Esophagus muscularis mucosa (tissue), 4 donors: ENCODE measurements at regions not wholly inside any gene's neighbourhood (a gene's known extent, or its start where the extent isn't known, plus 50 kb on each side); places are given as distances from the start of the nearest gene placed in this dataset.

Source experiments
- DNase-seq: peaks from one replicate; pipeline ENCODE4 v3.0.0-alpha.2; 2017; ENCODE audit errors: extremely low spot score
- H3K27ac ChIP-seq, 4 donors: fragments of 200-600 bp; sonication (generic); replicated peaks in 1 of 4; 1 replicate in 3 of 4; 2 replicates in 1 of 4; pipeline ENCODE4 v1.5.1; 2016 to 2019; ENCODE audit warnings: mild to moderate bottlenecking in 1 of 4
- H3K27me3 ChIP-seq, 4 donors: fragments of 200-600 bp; sonication (generic); one replicate each; pipeline versions ENCODE4 v1.5.1 to v1.6.0; 2016 to 2019
- H3K36me3 ChIP-seq, 4 donors: fragments of 200-600 bp; sonication (generic); one replicate each; pipeline ENCODE4 v1.5.1; 2016 to 2019
- H3K4me1 ChIP-seq, 4 donors: fragments of 200-600 bp; sonication (generic); one replicate each; pipeline ENCODE4 v1.5.1; 2016 to 2019
- H3K4me3 ChIP-seq, 4 donors: fragments of 200-600 bp; sonication (generic); 1 replicate in 2 of 4; 2 replicates in 2 of 4; pipeline ENCODE4 v1.5.1; 2016 to 2019; ENCODE audit warnings: mild to moderate bottlenecking in 4 of 4, moderate library complexity in 1 of 4
- H3K9me3 ChIP-seq, 4 donors: fragments of 200-600 bp; sonication (generic); 1 replicate in 3 of 4; 2 replicates in 1 of 4; pipeline ENCODE4 v1.5.1; 2016 to 2019
- EP300 ChIP-seq: sonication (generic); formaldehyde crosslinking; IDR thresholded peaks from one replicate; pipeline ENCODE4 v1.6.1; 2017; ENCODE audit warnings: antibody characterized with exemption
- POLR2A ChIP-seq: fragments of 450-650 bp; IDR thresholded peaks from one replicate; pipeline ENCODE4 v1.6.1; 2017; ENCODE audit warnings: antibody characterized with exemption, moderate library complexity, mild to moderate bottlenecking, low read depth
- POLR2AphosphoS5 ChIP-seq, 2 donors: sonication (generic); formaldehyde crosslinking; IDR thresholded peaks; one replicate each; pipeline ENCODE4 v1.6.1; 2017; ENCODE audit warnings: antibody characterized with exemption in 2 of 2
- WGBS: methylation state at CpG from one replicate; pipeline ENCODE4 v1.1.5; 2018; 5-methylcytosine and 5-hydroxymethylcytosine counted together
- intact Hi-C: fragments of 100-400 bp; cut with DNase I; formaldehyde crosslinking; loops from one replicate; pipeline ENCODE4 v1.15.1; 2023
- TF ChIP-seq, protein P1 (sequence below), 3 experiments: fragments of 200-600 bp in 2 of 3; fragments of 450-650 bp in 1 of 3; sonication (generic) in 2 of 3; IDR thresholded peaks; one replicate each; pipeline ENCODE4 v1.5.1; 2017 to 2019; ENCODE audit warnings: antibody characterized with exemption in 3 of 3, mild to moderate bottlenecking in 2 of 3, moderate library complexity in 1 of 3

DNA sequence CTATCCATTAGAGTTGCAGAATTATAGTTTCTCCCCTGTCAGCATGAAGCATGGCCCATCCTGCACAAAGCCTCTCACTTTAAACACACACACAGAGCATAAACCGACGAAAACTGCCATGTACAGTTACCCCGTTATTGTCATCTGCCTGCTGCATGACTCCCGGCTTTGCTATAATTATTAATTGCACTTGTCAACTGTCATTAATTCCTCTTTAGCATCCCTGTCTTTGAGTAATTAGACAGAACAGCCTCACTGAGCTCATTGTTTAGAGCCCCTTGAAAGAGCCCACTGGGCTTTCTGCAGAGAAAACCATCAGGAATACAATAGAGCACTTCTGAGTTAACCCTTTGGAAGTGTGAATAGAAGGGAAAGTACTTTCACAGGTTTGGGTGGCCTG, 307.2 kb upstream of the SOX5 start:
- Histone ChIP-seq H3K4me1 (no peaks in the 10 kb centered on the region), H3K4me3 (no peak overlapping the region), H3K36me3 (no peaks in the 10 kb centered on the region), H3K27me3 (no peaks in the 10 kb centered on the region), H3K27ac (no peak overlapping the region), H3K9me3 (peaks cover 0 to 6% (median 0%) of the 10 kb centered on the region in 4 donors)
- DNase-seq, result no peak
- WGBS, result 78% methylated on average over 4 of the region's 4 CpGs
- intact Hi-C loops, result no loop called here
- no peak for TF ChIP-seq POLR2A
- TF ChIP-seq, protein P1, sequence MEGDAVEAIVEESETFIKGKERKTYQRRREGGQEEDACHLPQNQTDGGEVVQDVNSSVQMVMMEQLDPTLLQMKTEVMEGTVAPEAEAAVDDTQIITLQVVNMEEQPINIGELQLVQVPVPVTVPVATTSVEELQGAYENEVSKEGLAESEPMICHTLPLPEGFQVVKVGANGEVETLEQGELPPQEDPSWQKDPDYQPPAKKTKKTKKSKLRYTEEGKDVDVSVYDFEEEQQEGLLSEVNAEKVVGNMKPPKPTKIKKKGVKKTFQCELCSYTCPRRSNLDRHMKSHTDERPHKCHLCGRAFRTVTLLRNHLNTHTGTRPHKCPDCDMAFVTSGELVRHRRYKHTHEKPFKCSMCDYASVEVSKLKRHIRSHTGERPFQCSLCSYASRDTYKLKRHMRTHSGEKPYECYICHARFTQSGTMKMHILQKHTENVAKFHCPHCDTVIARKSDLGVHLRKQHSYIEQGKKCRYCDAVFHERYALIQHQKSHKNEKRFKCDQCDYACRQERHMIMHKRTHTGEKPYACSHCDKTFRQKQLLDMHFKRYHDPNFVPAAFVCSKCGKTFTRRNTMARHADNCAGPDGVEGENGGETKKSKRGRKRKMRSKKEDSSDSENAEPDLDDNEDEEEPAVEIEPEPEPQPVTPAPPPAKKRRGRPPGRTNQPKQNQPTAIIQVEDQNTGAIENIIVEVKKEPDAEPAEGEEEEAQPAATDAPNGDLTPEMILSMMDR (IDR thresholded peaks at IDR 0.05), result no peak
- TF ChIP-seq POLR2AphosphoS5 (IDR thresholded peaks at IDR 0.05), result no peak
- no peak for TF ChIP-seq EP300

DNA sequence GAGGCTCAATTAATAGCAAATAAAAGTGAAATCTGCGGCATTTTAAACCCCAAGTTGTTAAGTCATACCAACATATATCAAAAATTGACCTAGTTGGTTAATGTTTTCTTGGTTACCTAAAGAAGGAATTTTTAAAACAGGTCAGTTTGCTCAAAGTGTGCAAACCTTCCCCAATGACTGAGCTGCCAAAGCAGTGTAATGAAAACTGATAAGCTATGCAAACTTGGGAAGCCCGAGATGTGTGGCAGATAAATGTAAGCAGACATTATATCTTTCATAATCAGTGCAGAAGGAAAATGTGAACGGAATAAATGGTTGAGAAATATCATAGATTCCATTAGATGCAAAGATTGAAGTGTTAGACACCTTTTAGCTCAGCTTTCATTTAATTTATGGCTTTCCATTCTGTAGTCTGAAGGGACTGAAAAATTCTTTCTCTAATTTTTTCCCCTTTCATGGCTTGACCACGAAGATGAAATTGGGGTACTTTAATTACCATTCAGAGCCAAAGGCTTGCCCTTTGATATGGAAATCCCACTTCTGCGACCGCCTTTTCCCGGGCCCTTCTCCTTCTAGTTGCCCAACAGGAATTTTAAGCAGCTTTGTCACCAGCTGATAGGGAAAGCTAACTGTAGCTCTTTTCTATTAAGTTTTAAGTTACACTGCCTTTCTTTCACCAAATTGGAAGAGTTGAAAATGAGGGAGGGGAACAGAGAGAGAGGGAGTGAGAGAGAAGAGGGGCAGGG, 306.6 kb upstream of the SOX5 start:
- H3K9me3 ChIP-seq, result peaks cover 0 to 6% (median 0%) of the 10 kb centered on the region in 4 donors
- H3K4me3 ChIP-seq, result no peak overlapping the region
- intact Hi-C loops, result no loop called here
- no peak overlapping the region for H3K27ac ChIP-seq
- H3K36me3 ChIP-seq, result no peaks in the 10 kb centered on the region
- whole genome bisulfite sequencing, result 85% methylated on average over 7 of the region's 7 CpGs
- H3K4me1 ChIP-seq, result no peaks in the 10 kb centered on the region
- TF ChIP-seq POLR2A (no peak), EP300 (no peak), POLR2AphosphoS5 (IDR thresholded peaks at IDR 0.05) (no peak)
- TF ChIP-seq, protein P1 (IDR thresholded peaks at IDR 0.05), result no peak
- DNase-seq, result no peak
- H3K27me3 ChIP-seq, result no peaks in the 10 kb centered on the region

DNA sequence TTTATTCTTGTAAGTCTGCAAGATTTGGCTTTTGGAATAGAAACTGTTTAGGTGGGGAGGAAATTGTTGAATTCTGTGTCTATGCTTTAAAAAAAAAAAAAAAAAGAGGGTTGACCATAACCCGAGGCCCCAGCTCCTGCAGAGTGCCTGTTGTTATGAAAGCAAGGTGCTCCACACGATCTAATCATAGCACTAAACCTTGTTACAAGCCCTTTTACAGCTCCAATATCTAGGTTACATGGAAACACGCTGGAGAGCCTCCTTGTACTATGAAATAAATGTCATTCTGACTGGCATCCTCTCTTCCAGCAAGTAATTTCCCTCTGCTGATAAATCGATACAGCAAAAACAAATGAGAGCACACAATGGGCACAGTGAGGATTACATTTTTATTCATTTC, 303.1 kb upstream of the SOX5 start:
- no peaks in the 10 kb centered on the region for H3K36me3 ChIP-seq
- H3K27me3 ChIP-seq, result no peaks in the 10 kb centered on the region

DNA sequence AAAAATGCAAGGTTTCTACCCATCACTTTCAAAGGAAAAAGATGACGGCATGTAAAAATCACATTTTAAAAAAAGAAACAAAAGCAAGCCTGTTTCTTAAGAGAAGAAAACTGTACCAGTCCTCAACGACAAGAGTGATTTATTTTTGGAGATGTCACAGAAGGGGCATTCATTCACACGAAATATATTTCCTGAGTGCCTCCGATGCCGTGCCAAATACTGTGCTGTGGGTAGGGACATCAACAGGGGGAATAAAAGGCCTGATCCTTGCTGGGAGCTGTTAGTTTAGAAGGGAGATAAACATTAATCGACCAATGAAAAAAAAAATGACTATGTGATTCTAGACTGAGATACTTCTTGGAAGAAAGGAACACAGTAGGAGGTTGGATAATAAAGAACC, 297.5 kb upstream of the SOX5 start:
- H3K27me3 ChIP-seq, result no peaks in the 10 kb centered on the region
- no peak overlapping the region for H3K27ac ChIP-seq
- TF ChIP-seq, protein P1 (IDR thresholded peaks at IDR 0.05), result no peak
- TF ChIP-seq EP300 (no peak), POLR2A (no peak), POLR2AphosphoS5 (IDR thresholded peaks at IDR 0.05) (no peak)
- no peaks in the 10 kb centered on the region for H3K36me3 ChIP-seq
- no peak for DNase-seq
- H3K4me1 ChIP-seq, result peaks cover 0 to 7% (median 0%) of the 10 kb centered on the region in 4 donors
- intact Hi-C loops, result no loop called here
- 66% methylated on average over 6 of the region's 6 CpGs for WGBS
- no peak overlapping the region for H3K4me3 ChIP-seq
- H3K9me3 ChIP-seq, result no peaks in the 10 kb centered on the region

More for the DNA sequence above, 303.1 kb upstream of the SOX5 start:
- intact Hi-C loops, result no loop called here
- Histone ChIP-seq H3K9me3 (peaks cover 0 to 6% (median 0%) of the 10 kb centered on the region in 4 donors), H3K4me1 (no peaks in the 10 kb centered on the region), H3K27ac (no peak overlapping the region), H3K4me3 (no peak overlapping the region)
- DNase-seq, result no peak
- TF ChIP-seq EP300 (no peak), POLR2AphosphoS5 (IDR thresholded peaks at IDR 0.05) (no peak), POLR2A (no peak)
- TF ChIP-seq, protein P1 (IDR thresholded peaks at IDR 0.05), result no peak
- WGBS, result 64% methylated on average over 4 of the region's 4 CpGs

DNA sequence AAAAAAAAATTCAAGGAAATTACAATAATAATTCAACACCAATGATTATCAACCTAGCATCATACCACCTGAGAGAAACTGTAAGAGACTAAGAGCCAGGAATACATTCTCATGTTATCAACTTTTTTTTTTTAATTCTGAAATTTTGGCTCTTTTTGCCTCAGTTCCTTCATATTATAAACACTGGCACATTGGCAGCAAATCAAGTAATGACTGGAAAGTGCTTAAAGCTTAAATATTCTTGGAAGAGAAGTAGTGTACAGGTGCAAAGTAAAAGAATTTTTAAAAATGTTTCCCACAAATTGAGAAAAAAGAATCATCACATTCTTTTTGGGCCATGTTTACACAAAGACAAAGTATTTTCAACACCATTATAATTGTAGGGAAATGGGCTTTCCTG, 296.9 kb upstream of the SOX5 start:
- intact Hi-C loops, result no loop called here
- H3K4me3 ChIP-seq, result no peak overlapping the region
- H3K4me1 ChIP-seq, result peaks cover 0 to 7% (median 0%) of the 10 kb centered on the region in 4 donors
- TF ChIP-seq EP300 (no peak), POLR2A (no peak), POLR2AphosphoS5 (IDR thresholded peaks at IDR 0.05) (no peak)
- TF ChIP-seq, protein P1 (IDR thresholded peaks at IDR 0.05), result no peak
- no peaks in the 10 kb centered on the region for H3K36me3 ChIP-seq
- no peak for DNase-seq
- no peak overlapping the region for H3K27ac ChIP-seq
- H3K27me3 ChIP-seq, result no peaks in the 10 kb centered on the region
- H3K9me3 ChIP-seq, result no peaks in the 10 kb centered on the region
